KMS-11 (cell line): ENCODE measurements at regions not wholly inside any gene's neighbourhood (a gene's known extent, or its start where the extent isn't known, plus 50 kb on each side); places are given as distances from the start of the nearest gene placed in this dataset.

Experiments used
- H2AFZ ChIP-seq: fragments of 200-600 bp; sonication (generic); 2 replicates; pipeline ENCODE4 v1.6.1; 2016; ENCODE audit warnings: antibody characterized with exemption, mixed run types, low read depth
- H3K27ac ChIP-seq: fragments of 200-600 bp; sonication (generic); 2 replicates; pipeline ENCODE4 v1.6.1; 2016; ENCODE audit warnings: mild to moderate bottlenecking, mixed run types
- H3K27me3 ChIP-seq: fragments of 200-600 bp; sonication (generic); 2 replicates; pipeline ENCODE4 v1.6.1; 2017; ENCODE audit warnings: mild to moderate bottlenecking, low read depth, mixed run types, moderate library complexity; ENCODE audit not compliant: insufficient read depth
- H3K36me3 ChIP-seq: fragments of 200-600 bp; sonication (generic); 2 replicates; pipeline ENCODE4 v1.6.1; 2017; ENCODE audit warnings: mild to moderate bottlenecking, mixed run types; ENCODE audit not compliant: insufficient read depth
- H3K4me1 ChIP-seq: fragments of 200-600 bp; sonication (generic); 2 replicates; pipeline ENCODE4 v1.6.1; 2016; ENCODE audit warnings: mild to moderate bottlenecking, low read depth, mixed run types; ENCODE audit not compliant: poor library complexity, severe bottlenecking
- H3K4me2 ChIP-seq: fragments of 200-600 bp; sonication (generic); 2 replicates; pipeline ENCODE4 v1.7.0; 2016; ENCODE audit warnings: mild to moderate bottlenecking, mixed run types
- H3K4me3 ChIP-seq: fragments of 200-600 bp; sonication (generic); IDR thresholded peaks from 2 replicates; pipeline ENCODE4 v1.6.1; 2017; ENCODE audit warnings: low read depth, low read length, mixed read lengths; ENCODE audit not compliant: insufficient read depth
- H3K79me2 ChIP-seq: fragments of 200-600 bp; sonication (generic); 2 replicates; pipeline ENCODE4 v1.6.1; 2016; ENCODE audit warnings: low read depth, mixed run types; ENCODE audit not compliant: insufficient read depth
- H3K9ac ChIP-seq: fragments of 200-600 bp; sonication (generic); 2 replicates; pipeline ENCODE4 v1.6.1; 2016; ENCODE audit warnings: mild to moderate bottlenecking, mixed run types
- H4K20me1 ChIP-seq: fragments of 200-600 bp; sonication (generic); 2 replicates; pipeline ENCODE4 v1.6.1; 2016; ENCODE audit warnings: mild to moderate bottlenecking, mixed run types; ENCODE audit not compliant: insufficient read depth
- CTCF ChIP-seq: fragments of 200-600 bp; sonication (generic); conservative IDR thresholded peaks from 2 replicates; pipeline ENCODE4 v1.6.1; 2017; ENCODE audit warnings: low read depth, mild to moderate bottlenecking, antibody characterized with exemption, low read length, moderate library complexity, mixed read lengths

GRCh38 chr3:95148107-95148506 lies 1085.2 kb downstream of the NSUN3 start:
- Histone ChIP-seq H3K36me3 (no peaks in the 10 kb centered on the region), H2AFZ (no peak overlapping the region), H3K4me1 (no peaks in the 10 kb centered on the region), H3K27ac (no peak overlapping the region), H3K27me3 (no peaks in the 10 kb centered on the region), H4K20me1 (no peaks in the 10 kb centered on the region), H3K4me2 (no peak overlapping the region), H3K79me2 (no peaks in the 10 kb centered on the region), H3K9ac (no peak overlapping the region), H3K4me3 (no peak overlapping the region)
- no peak for TF ChIP-seq CTCF

- Histone ChIP-seq H2AFZ (no peak overlapping the region), H3K27me3 (no peaks in the 10 kb centered on the region), H3K9ac (no peak overlapping the region), H3K4me2 (no peak overlapping the region), H3K36me3 (no peaks in the 10 kb centered on the region), H3K79me2 (no peaks in the 10 kb centered on the region), H4K20me1 (no peaks in the 10 kb centered on the region), H3K4me3 (no peak overlapping the region), H3K27ac (no peak overlapping the region), H3K4me1 (no peaks in the 10 kb centered on the region)
- TF ChIP-seq CTCF = no peak
Measured at GRCh38 chr3:95151590-95151989, 1088.7 kb downstream of the NSUN3 start.

- Histone ChIP-seq H2AFZ (no peak overlapping the region), H4K20me1 (no peaks in the 10 kb centered on the region), H3K4me2 (no peak overlapping the region), H3K4me3 (no peak overlapping the region), H3K36me3 (no peaks in the 10 kb centered on the region), H3K9ac (no peak overlapping the region), H3K4me1 (no peaks in the 10 kb centered on the region), H3K27me3 (no peaks in the 10 kb centered on the region), H3K27ac (no peak overlapping the region), H3K79me2 (no peaks in the 10 kb centered on the region)
- TF ChIP-seq CTCF = no peak
Measured at GRCh38 chr3:95154766-95155165, 1091.9 kb downstream of the NSUN3 start.

- Histone ChIP-seq H4K20me1 (no peaks in the 10 kb centered on the region), H3K4me3 (no peak overlapping the region), H2AFZ (no peak overlapping the region), H3K27me3 (no peaks in the 10 kb centered on the region), H3K9ac (no peak overlapping the region), H3K4me1 (no peaks in the 10 kb centered on the region), H3K27ac (no peak overlapping the region), H3K36me3 (no peaks in the 10 kb centered on the region), H3K4me2 (no peak overlapping the region), H3K79me2 (no peaks in the 10 kb centered on the region)
- TF ChIP-seq CTCF = no peak
Measured at GRCh38 chr3:95162794-95163193, 1099.9 kb downstream of the NSUN3 start.

GRCh38 chr3:95167748-95168147 lies 1104.9 kb downstream of the NSUN3 start:
- no peak overlapping the region for H3K4me2 ChIP-seq
- no peaks in the 10 kb centered on the region for H4K20me1 ChIP-seq
- no peak overlapping the region for H3K9ac ChIP-seq
- H3K79me2 ChIP-seq = no peaks in the 10 kb centered on the region
- H3K27me3 ChIP-seq = no peaks in the 10 kb centered on the region
- no peak overlapping the region for H3K27ac ChIP-seq
- no peak for TF ChIP-seq CTCF
- no peak overlapping the region for H2AFZ ChIP-seq
- H3K4me1 ChIP-seq = peaks cover 7% of the 10 kb centered on the region
- no peak overlapping the region for H3K4me3 ChIP-seq
- H3K36me3 ChIP-seq = no peaks in the 10 kb centered on the region
